ENCODE measurements at regions not wholly inside any gene's neighbourhood (a gene's known extent, or its start where the extent isn't known, plus 50 kb on each side); places are given as distances from the start of the nearest gene placed in this dataset.

- no peak for TF ChIP-seq CTCF (IDR thresholded peaks at IDR 0.05)
- no peak for TF ChIP-seq POLR2A (IDR thresholded peaks at IDR 0.05)
- TF ChIP-seq POLR2AphosphoS5 (IDR thresholded peaks at IDR 0.05), result no peak
- TF ChIP-seq EP300 (IDR thresholded peaks at IDR 0.05; ENCODE audit: low read depth), result no peak
Measured at GRCh38 chr1:184187097-184187496, 135.6 kb downstream of the TSEN15 start.
